ENCODE measurements at regions not wholly inside any gene's neighbourhood (a gene's known extent, or its start where the extent isn't known, plus 50 kb on each side); places are given as distances from the start of the nearest gene placed in this dataset.

DNA sequence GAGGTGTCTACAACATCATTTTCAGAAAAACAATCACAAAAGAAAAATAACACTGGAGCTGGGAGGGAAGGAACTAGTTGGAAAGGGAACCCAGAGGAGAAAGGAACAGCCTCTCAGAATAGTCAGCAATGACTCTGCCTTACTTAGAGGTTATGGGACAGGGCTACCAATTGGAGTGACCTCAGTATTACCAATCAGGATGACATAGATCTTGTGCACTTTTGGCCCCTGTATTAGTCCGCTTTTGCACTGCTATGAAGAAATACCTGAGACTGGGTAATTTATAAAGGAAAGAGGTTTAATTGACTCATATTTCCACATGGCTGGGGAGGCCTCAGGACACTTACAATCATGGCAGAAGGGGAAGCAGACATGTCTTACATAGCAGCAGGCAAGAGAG lies 99.7 kb upstream of the SDK1 start:
- TF ChIP-seq, protein P1, sequence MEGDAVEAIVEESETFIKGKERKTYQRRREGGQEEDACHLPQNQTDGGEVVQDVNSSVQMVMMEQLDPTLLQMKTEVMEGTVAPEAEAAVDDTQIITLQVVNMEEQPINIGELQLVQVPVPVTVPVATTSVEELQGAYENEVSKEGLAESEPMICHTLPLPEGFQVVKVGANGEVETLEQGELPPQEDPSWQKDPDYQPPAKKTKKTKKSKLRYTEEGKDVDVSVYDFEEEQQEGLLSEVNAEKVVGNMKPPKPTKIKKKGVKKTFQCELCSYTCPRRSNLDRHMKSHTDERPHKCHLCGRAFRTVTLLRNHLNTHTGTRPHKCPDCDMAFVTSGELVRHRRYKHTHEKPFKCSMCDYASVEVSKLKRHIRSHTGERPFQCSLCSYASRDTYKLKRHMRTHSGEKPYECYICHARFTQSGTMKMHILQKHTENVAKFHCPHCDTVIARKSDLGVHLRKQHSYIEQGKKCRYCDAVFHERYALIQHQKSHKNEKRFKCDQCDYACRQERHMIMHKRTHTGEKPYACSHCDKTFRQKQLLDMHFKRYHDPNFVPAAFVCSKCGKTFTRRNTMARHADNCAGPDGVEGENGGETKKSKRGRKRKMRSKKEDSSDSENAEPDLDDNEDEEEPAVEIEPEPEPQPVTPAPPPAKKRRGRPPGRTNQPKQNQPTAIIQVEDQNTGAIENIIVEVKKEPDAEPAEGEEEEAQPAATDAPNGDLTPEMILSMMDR (IDR thresholded peaks at IDR 0.05), result no peak
- TF ChIP-seq ZFX (IDR thresholded peaks at IDR 0.05; ENCODE audit: borderline replicate concordance), result no peak

Data from 22Rv1 (cell line).